ENCODE measurements at regions not wholly inside any gene's neighbourhood (a gene's known extent, or its start where the extent isn't known, plus 50 kb on each side); places are given as distances from the start of the nearest gene placed in this dataset.

GRCh38 chr12:60266381-60266852 is 670.6 kb downstream of the SLC16A7 start:
- DNase-seq (ENCODE audit: extremely low spot score), result no peak
- ChIA-PET CTCF (no interaction called here), POLR2A (no interaction called here)
- no peak for TF ChIP-seq SUZ12 (IDR thresholded peaks at IDR 0.05)
- no peak for TF ChIP-seq FOXM1 (IDR thresholded peaks at IDR 0.05; ENCODE audit: borderline replicate concordance)
- no peak for TF ChIP-seq ARNT (IDR thresholded peaks at IDR 0.05)
- TF ChIP-seq CTBP1 (IDR thresholded peaks at IDR 0.05; ENCODE audit: borderline replicate concordance), result no peak
- no peak for TF ChIP-seq HDGF (IDR thresholded peaks at IDR 0.05; ENCODE audit: borderline replicate concordance)
- TF ChIP-seq ZNF384 (IDR thresholded peaks at IDR 0.05), result no peak
- TF ChIP-seq ELF4 (IDR thresholded peaks at IDR 0.05), result no peak
- no peak for TF ChIP-seq FOXK2 (IDR thresholded peaks at IDR 0.05)
- TF ChIP-seq BHLHE40 (IDR thresholded peaks at IDR 0.05; ENCODE audit: borderline replicate concordance), result no peak
- TF ChIP-seq SP1 (IDR thresholded peaks at IDR 0.05), result no peak
- TF ChIP-seq LEF1 (IDR thresholded peaks at IDR 0.05; ENCODE audit: borderline replicate concordance), result no peak
- no peak for TF ChIP-seq NFRKB (IDR thresholded peaks at IDR 0.05)
- TF ChIP-seq L3MBTL2 (conservative IDR thresholded peaks at IDR 0.05), result no peak

DNA sequence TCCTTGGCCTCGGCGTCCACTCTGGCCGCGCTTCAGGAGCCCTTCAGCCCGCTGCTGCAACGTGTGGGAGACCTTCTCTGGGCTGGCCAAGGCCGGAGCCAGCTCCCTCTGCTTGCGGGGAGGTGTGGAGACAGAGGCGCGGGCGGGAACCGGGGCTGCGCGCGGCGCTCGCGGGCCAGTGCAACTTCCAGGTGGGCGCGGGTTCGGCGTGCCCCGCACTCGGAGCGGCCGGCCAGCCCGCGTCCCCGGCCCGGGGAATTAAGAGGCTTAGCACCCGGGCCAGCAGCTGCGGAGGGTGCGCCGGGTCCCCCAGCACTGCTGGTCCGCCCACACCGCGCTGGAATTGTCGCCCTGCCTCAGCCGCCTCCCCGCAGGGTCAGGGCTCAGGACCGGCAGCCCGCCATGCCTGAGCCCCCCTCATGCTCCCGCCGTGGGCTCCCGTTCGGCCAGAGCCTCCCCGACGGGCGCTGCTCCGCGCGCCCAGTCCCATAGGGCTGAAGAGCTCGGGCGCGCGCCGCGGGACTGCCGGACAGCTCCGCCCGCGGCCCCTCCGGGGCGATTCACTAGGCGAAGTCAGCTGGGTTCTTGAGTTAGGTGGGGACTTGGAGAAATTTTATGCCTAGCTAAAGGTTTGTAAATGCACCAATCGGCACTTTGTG is 673.9 kb downstream of the SLC16A7 start:
- POLR2A ChIA-PET, result no interaction called here
- CTCF ChIA-PET, result no interaction called here
- DNase-seq (ENCODE audit: extremely low spot score), result no peak
- TF ChIP-seq HDGF (IDR thresholded peaks at IDR 0.05; ENCODE audit: borderline replicate concordance), result no peak
- no peak for TF ChIP-seq SUZ12 (IDR thresholded peaks at IDR 0.05)
- TF ChIP-seq ARNT (IDR thresholded peaks at IDR 0.05), result no peak
- TF ChIP-seq FOXK2 (IDR thresholded peaks at IDR 0.05), result no peak
- no peak for TF ChIP-seq ZNF384 (IDR thresholded peaks at IDR 0.05)
- no peak for TF ChIP-seq L3MBTL2 (conservative IDR thresholded peaks at IDR 0.05)
- TF ChIP-seq FOXA1 (IDR thresholded peaks at IDR 0.05), result no peak
- TF ChIP-seq LEF1 (IDR thresholded peaks at IDR 0.05; ENCODE audit: borderline replicate concordance), result no peak
- no peak for TF ChIP-seq TARDBP (IDR thresholded peaks at IDR 0.05)
- TF ChIP-seq CTBP1 (IDR thresholded peaks at IDR 0.05; ENCODE audit: borderline replicate concordance), result no peak
- no peak for TF ChIP-seq ELF4 (IDR thresholded peaks at IDR 0.05)

- ChIA-PET CTCF (no interaction called here), POLR2A (no interaction called here)
- TF ChIP-seq ELF4 (IDR thresholded peaks at IDR 0.05), result no peak
- TF ChIP-seq FOXA1 (IDR thresholded peaks at IDR 0.05), result no peak
- no peak for TF ChIP-seq ZNF384 (IDR thresholded peaks at IDR 0.05)
- no peak for TF ChIP-seq PKNOX1 (IDR thresholded peaks at IDR 0.05)
- no peak for TF ChIP-seq TARDBP (IDR thresholded peaks at IDR 0.05)
- no peak for TF ChIP-seq FOXK2 (IDR thresholded peaks at IDR 0.05)
- TF ChIP-seq SP1 (IDR thresholded peaks at IDR 0.05), result no peak
- TF ChIP-seq ARNT (IDR thresholded peaks at IDR 0.05), result no peak
- no peak for TF ChIP-seq L3MBTL2 (conservative IDR thresholded peaks at IDR 0.05)
- TF ChIP-seq SUZ12 (IDR thresholded peaks at IDR 0.05), result no peak
- TF ChIP-seq FOXM1 (IDR thresholded peaks at IDR 0.05; ENCODE audit: borderline replicate concordance), result no peak
- TF ChIP-seq NFRKB (IDR thresholded peaks at IDR 0.05), result no peak
- TF ChIP-seq HDGF (IDR thresholded peaks at IDR 0.05; ENCODE audit: borderline replicate concordance), result no peak
- TF ChIP-seq CTBP1 (IDR thresholded peaks at IDR 0.05; ENCODE audit: borderline replicate concordance), result no peak
- TF ChIP-seq LEF1 (IDR thresholded peaks at IDR 0.05; ENCODE audit: borderline replicate concordance), result no peak
- TF ChIP-seq BHLHE40 (IDR thresholded peaks at IDR 0.05; ENCODE audit: borderline replicate concordance), result no peak
- no peak for DNase-seq (ENCODE audit: extremely low spot score)
Observed at GRCh38 chr12:60271816-60272215, 676.0 kb downstream of the SLC16A7 start.

GRCh38 chr12:60278209-60278608 is 682.4 kb downstream of the SLC16A7 start:
- TF ChIP-seq ARNT (IDR thresholded peaks at IDR 0.05) (no peak), ELF4 (IDR thresholded peaks at IDR 0.05) (no peak), LEF1 (IDR thresholded peaks at IDR 0.05; ENCODE audit: borderline replicate concordance) (no peak), PKNOX1 (IDR thresholded peaks at IDR 0.05) (no peak), HDGF (IDR thresholded peaks at IDR 0.05; ENCODE audit: borderline replicate concordance) (no peak)
- no peak for DNase-seq (ENCODE audit: extremely low spot score)
- ChIA-PET CTCF (no interaction called here), POLR2A (no interaction called here)

DNA sequence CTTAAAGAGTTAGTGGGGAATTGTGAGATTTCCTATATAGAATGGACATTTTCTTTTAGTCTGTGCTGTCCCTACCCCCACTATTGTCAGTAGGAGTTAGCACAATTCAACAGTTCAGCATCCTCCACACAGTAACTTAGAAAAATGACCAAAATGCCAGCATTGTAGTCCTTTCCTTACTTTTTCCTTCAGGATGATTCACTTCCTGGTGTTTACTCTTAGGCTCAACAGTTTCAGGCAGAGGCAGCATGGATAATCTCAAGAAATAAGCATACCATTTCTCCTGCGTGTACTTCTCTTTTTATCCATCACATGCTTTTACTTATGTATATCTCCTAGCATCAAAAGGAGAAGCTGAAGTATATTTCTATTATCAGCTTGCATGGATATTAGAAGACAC is 683.4 kb downstream of the SLC16A7 start:
- CTCF ChIA-PET, result no interaction called here

DNA sequence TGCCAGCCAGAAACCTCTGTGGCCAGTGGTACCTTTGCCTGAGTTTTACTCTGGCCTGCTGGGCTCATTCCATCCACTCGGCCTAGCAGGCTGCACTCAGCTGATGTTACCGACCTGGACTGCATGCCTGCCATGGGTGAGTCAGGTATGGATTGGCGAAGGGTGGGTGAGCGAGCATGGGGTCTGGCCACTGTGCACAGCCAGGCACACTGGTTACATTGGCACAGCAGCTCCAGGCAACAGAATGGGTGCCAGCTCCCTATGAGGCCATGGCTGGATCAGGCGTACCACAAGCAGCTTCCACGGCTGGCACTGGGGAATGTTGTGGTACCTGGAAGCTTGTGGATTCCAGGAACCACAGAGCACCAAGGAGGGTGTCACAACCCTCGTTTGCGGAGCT is 685.7 kb downstream of the SLC16A7 start:
- no peak for DNase-seq (ENCODE audit: extremely low spot score)
- CTCF ChIA-PET, result no interaction called here
- POLR2A ChIA-PET, result no interaction called here
- no peak for TF ChIP-seq TARDBP (IDR thresholded peaks at IDR 0.05)
- no peak for TF ChIP-seq ARNT (IDR thresholded peaks at IDR 0.05)
- TF ChIP-seq FOXA1 (IDR thresholded peaks at IDR 0.05), result no peak
- TF ChIP-seq ZNF384 (IDR thresholded peaks at IDR 0.05), result no peak
- no peak for TF ChIP-seq CTBP1 (IDR thresholded peaks at IDR 0.05; ENCODE audit: borderline replicate concordance)
- TF ChIP-seq NFRKB (IDR thresholded peaks at IDR 0.05), result no peak
- no peak for TF ChIP-seq SUZ12 (IDR thresholded peaks at IDR 0.05)
- no peak for TF ChIP-seq ELF4 (IDR thresholded peaks at IDR 0.05)
- TF ChIP-seq SP1 (IDR thresholded peaks at IDR 0.05), result no peak
- TF ChIP-seq PKNOX1 (IDR thresholded peaks at IDR 0.05), result no peak
- no peak for TF ChIP-seq LEF1 (IDR thresholded peaks at IDR 0.05; ENCODE audit: borderline replicate concordance)
- no peak for TF ChIP-seq FOXK2 (IDR thresholded peaks at IDR 0.05)
- TF ChIP-seq HDGF (IDR thresholded peaks at IDR 0.05; ENCODE audit: borderline replicate concordance), result no peak
- no peak for TF ChIP-seq BHLHE40 (IDR thresholded peaks at IDR 0.05; ENCODE audit: borderline replicate concordance)
- TF ChIP-seq L3MBTL2 (conservative IDR thresholded peaks at IDR 0.05), result no peak
- TF ChIP-seq FOXM1 (IDR thresholded peaks at IDR 0.05; ENCODE audit: borderline replicate concordance), result no peak

More for the DNA sequence above, 683.4 kb downstream of the SLC16A7 start:
- no peak for DNase-seq (ENCODE audit: extremely low spot score)
- POLR2A ChIA-PET, result no interaction called here
- TF ChIP-seq ELF4 (IDR thresholded peaks at IDR 0.05), result no peak
- no peak for TF ChIP-seq FOXK2 (IDR thresholded peaks at IDR 0.05)
- no peak for TF ChIP-seq TARDBP (IDR thresholded peaks at IDR 0.05)
- TF ChIP-seq FOXA1 (IDR thresholded peaks at IDR 0.05), result no peak
- no peak for TF ChIP-seq CTBP1 (IDR thresholded peaks at IDR 0.05; ENCODE audit: borderline replicate concordance)
- TF ChIP-seq FOXM1 (IDR thresholded peaks at IDR 0.05; ENCODE audit: borderline replicate concordance), result no peak
- TF ChIP-seq ZNF384 (IDR thresholded peaks at IDR 0.05), result no peak
- no peak for TF ChIP-seq SUZ12 (IDR thresholded peaks at IDR 0.05)
- TF ChIP-seq ARNT (IDR thresholded peaks at IDR 0.05), result no peak

All from HEK293T (cell line).